GM18499 (cell line): ENCODE measurements at regions not wholly inside any gene's neighbourhood (a gene's known extent, or its start where the extent isn't known, plus 50 kb on each side); places are given as distances from the start of the nearest gene placed in this dataset.

Experiments
- ATAC-seq: cut with Tn5 transposase; IDR thresholded peaks from one replicate; pipeline ENCODE4 v1.9.1; 2021; ENCODE audit warnings: moderate number of reproducible peaks; ENCODE audit not compliant: insufficient read depth, unreplicated experiment

DNA sequence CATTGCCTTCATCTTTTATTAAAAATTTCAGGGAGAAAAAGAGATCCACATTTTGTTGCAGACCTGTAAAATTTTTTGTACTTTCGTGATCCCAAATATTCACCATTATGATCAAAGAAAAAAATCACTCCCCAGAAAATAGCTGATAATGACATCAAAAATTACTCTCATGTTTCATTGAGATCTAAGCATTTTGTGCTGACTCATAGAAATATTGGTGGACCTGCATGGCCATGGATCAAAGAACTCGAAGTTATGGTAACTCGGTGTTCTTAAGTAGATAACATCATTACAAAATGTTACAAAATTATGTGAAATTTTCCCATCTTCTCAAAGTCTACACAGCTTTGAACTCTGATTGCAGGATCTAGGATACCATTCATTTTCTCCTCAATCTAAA lies 135.8 kb downstream of the PTGER3 start:
- ATAC-seq = no peak

DNA sequence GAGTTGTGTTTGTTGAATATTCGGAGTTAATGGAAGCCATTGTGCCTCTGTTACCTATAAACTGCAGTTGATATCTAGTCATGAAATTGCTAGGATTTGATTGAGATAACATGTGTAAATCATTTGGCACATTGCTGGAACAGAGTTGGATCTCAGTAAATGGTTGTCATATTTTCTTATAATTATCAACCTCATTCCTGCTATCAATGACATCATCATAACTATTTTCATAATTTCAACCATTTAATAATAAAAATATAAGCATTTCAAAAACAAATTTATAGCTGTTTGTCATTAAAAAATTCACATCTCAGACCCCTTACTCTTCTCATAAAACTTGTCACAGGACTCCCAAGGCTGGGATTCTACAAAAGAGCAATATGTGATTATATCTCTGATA lies 133.4 kb downstream of the PTGER3 start:
- no peak for ATAC-seq

DNA sequence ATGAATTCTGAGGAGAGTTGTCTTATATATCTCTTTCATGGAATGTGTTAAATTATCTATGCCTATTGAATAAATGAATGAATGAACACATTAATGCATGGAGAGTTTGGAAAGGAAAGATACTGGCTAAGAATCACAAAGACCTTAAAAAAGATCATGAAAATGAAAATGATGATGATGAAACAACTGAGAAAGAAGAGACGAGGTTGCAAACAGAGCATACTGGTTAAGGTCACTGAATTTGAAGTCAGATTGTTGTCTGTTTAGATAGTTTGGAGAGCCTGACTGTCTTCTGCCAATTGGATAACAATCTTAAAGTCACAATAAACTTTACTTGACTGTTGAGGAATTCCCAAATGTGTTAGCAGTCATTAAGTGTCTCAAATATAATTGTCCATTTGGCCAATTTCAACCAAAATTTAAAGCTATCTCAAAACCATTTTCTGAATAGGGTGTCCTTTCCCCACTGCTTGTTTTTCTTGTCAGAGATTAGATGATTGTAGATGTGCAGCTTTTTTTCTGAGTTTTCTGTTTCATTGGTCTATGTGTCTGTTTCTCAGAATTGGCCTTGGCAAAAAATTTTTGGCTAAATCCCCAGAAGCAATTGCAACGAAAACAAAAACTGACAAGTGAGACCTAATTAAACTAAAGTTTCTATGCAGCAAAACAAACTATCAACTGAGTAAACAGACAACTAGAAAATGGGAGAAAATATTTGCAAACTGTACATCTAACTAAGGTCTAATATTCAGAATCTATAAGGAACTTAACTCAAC lies 132.2 kb downstream of the PTGER3 start:
- ATAC-seq = no peak

DNA sequence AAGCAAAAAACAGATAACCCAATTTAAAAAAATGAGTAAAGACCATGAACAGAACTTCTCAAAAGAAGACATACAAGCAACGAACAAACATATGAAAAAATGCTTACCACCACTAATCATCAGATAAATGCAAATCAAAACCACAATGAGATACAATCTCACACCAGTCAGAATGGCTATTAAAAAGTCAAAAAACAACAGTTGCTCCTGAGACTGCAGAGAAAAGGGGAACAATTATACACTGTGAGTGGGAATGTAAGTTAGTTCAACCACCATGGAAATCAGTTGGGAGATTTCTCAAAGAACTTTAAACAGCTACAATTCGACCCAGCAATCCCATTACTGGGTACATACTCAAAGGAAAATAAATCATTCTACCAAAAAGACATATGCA lies 131.6 kb downstream of the PTGER3 start:
- no peak for ATAC-seq

DNA sequence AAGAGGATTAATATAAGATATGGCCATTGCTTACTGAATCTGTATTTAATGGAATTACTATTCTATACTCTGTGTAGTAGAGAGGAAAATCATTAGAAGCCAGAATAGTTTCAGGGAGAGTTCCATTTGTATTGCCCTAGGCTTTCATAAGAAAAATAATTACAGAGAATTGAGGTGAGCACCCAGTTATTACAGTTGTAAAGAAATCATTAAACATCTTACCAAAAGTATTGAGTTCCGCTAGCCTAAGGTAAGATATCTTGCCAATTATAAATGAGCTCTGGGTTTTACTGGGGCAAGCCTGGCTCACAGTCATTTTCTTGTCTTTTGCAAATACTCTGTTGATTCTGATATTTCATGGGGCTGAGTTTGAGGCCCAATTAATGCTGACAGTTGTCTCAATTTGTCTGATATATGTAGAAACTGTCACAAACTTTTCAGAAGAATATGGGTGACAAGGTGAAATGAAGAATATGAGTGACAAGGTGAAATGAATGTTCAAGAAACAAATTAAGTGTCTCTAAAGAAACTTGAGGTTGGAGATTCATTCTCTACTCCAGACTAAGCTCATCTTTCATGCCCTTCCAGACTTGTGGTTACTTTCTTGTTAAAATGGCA lies 127.8 kb downstream of the PTGER3 start:
- ATAC-seq = no peak
